Erythroblast (primary cell): ENCODE measurements at regions not wholly inside any gene's neighbourhood (a gene's known extent, or its start where the extent isn't known, plus 50 kb on each side); places are given as distances from the start of the nearest gene placed in this dataset.

Experiments used
- GATA1 ChIP-seq: IDR thresholded peaks from 2 replicates; pipeline ENCODE4 v1.6.1; 2011; ENCODE audit warnings: low read depth, mild to moderate bottlenecking, control low read depth, low read length, moderate library complexity
- POLR2A ChIP-seq: IDR thresholded peaks from 2 replicates; pipeline ENCODE4 v1.6.1; 2011; ENCODE audit warnings: mild to moderate bottlenecking, low read length

DNA sequence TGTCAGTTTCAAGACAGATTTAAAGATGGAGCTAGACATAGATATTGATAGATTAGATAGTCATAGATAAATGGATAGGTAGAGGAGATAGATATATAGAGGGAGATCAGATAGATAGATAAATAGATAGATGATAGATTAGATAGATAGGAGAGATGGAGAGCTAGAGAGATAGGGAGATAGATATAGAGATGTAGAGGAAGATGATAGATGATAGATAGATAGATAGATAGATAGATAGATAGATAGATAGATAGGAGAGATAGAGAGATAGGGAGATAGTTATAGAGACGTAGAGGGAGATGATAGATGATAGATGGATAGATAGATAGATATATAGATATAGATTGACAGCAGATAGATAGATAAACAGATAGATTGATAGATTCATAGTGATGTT, 1038.8 kb upstream of the AUTS2 start:
- no peak for TF ChIP-seq POLR2A
- TF ChIP-seq GATA1: no peak
